CD4-positive, alpha-beta T cell treated with Interleukin-12 subunit alpha and Interleukin-12 subunit beta, for 1 hour (primary cell): ENCODE measurements at regions not wholly inside any gene's neighbourhood (a gene's known extent, or its start where the extent isn't known, plus 50 kb on each side); places are given as distances from the start of the nearest gene placed in this dataset.
"Not testable (repeated sequence)": the region's sequence is repeated elsewhere in the genome, so short reads cannot be mapped to it uniquely, and the experiment has no call there.

Experiments used
- DNase-seq: peaks from one replicate; pipeline ENCODE4 v3.0.0-alpha.2; 2020

- DNase-seq = no peak
Measured at GRCh38 chr18:77329651-77330050, 80.0 kb downstream of the GALR1 start.

- no peak for DNase-seq
Measured at GRCh38 chr18:77334876-77335275, 85.2 kb downstream of the GALR1 start.

GRCh38 chr18:77337604-77338003 lies 88.0 kb downstream of the GALR1 start:
- no peak for DNase-seq

GRCh38 chr18:77339093-77339492 lies 89.4 kb downstream of the GALR1 start:
- no peak for DNase-seq

- DNase-seq = no peak
Measured at GRCh38 chr18:77339623-77340022, 90.0 kb downstream of the GALR1 start.

GRCh38 chr18:77340815-77341214 lies 91.2 kb downstream of the GALR1 start:
- DNase-seq = no peak

GRCh38 chr18:77341527-77342325 lies 92.1 kb downstream of the GALR1 start:
- no peak for DNase-seq

GRCh38 chr18:77342736-77343135 lies 93.1 kb downstream of the GALR1 start:
- DNase-seq = no peak

GRCh38 chr18:77343846-77344510 lies 94.3 kb downstream of the GALR1 start:
- no peak for DNase-seq

GRCh38 chr18:77344786-77345500 lies 95.3 kb downstream of the GALR1 start:
- no peak for DNase-seq

GRCh38 chr18:77346208-77346810 lies 96.7 kb downstream of the GALR1 start:
- DNase-seq = no peak

- DNase-seq = not testable (repeated sequence)
Measured at GRCh38 chr18:77353349-77353748, 103.7 kb downstream of the GALR1 start.

- DNase-seq = no peak
Measured at GRCh38 chr18:77359561-77360314, 110.1 kb downstream of the GALR1 start.

- DNase-seq = no peak
Measured at GRCh38 chr18:77360315-77361190, 110.9 kb downstream of the GALR1 start.

- DNase-seq = no peak
Measured at GRCh38 chr18:77361382-77361781, 111.7 kb downstream of the GALR1 start.

GRCh38 chr18:77365667-77366066 lies 116.0 kb downstream of the GALR1 start:
- DNase-seq = no peak

GRCh38 chr18:77366067-77366719 lies 116.5 kb downstream of the GALR1 start:
- no peak for DNase-seq

- DNase-seq = no peak
Measured at GRCh38 chr18:77366720-77367641, 117.3 kb downstream of the GALR1 start.

GRCh38 chr18:77369644-77370043 lies 120.0 kb downstream of the GALR1 start:
- no peak for DNase-seq
